ENCODE measurements at regions not wholly inside any gene's neighbourhood (a gene's known extent, or its start where the extent isn't known, plus 50 kb on each side); places are given as distances from the start of the nearest gene placed in this dataset.

DNA sequence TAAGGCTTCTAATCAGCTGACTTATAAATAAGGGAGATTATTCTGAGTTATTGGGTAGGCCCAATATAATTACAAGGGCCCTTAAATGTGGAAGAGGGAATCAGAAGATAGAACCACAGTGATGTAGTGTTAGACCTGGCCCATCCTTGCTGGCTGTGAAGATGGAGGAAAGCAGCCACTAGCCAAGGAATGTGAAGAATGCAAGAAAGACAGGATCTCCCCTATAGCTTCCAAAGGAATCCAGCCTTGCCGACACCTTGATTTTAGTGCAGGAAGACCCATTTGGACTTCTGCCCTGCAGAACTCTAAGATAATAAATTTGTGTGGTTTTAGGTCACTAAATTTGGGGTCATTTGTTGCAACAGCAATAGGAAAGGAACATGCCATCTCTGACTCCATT is 150.6 kb downstream of the SPATA18 start:
- no peak for TF ChIP-seq CTCF (conservative IDR thresholded peaks at IDR 0.05; ENCODE audit: low read length)
- no peak for TF ChIP-seq EZH2phosphoT487 (IDR thresholded peaks at IDR 0.05; ENCODE audit: borderline replicate concordance, low read depth, low read length)
